Right hindlimb (tissue), 1 donor: ENCODE measurements at regions not wholly inside any gene's neighbourhood (a gene's known extent, or its start where the extent isn't known, plus 50 kb on each side); places are given as distances from the start of the nearest gene placed in this dataset.
A peak's percentile ranks its signal among the peaks of the same experiment; 100 is the strongest.
"Not testable (repeated sequence)": the region's sequence is repeated elsewhere in the genome, so short reads cannot be mapped to it uniquely, and the experiment has no call there.

Source experiments
- DNase-seq: peaks from one replicate; pipeline ENCODE4 v3.0.0-alpha.2; 2018

- no peak for DNase-seq
Measured at GRCh38 chr6:91243436-91243835, 656.6 kb upstream of the MAP3K7 start.

- DNase-seq: no peak
Measured at GRCh38 chr6:91242614-91242949, 655.7 kb upstream of the MAP3K7 start.

- DNase-seq: no peak
Measured at GRCh38 chr6:91241946-91242613, 655.2 kb upstream of the MAP3K7 start.

- no peak for DNase-seq
Measured at GRCh38 chr6:91240878-91241603, 654.2 kb upstream of the MAP3K7 start.

- DNase-seq: no peak
Measured at GRCh38 chr6:91221072-91221720, 634.3 kb upstream of the MAP3K7 start.

- DNase-seq: peak; percentile 15
Measured at GRCh38 chr6:91213229-91213901, 626.5 kb upstream of the MAP3K7 start.

- no peak for DNase-seq
Measured at GRCh38 chr6:91198588-91199255, 611.9 kb upstream of the MAP3K7 start.

GRCh38 chr6:91196729-91197128 is 609.9 kb upstream of the MAP3K7 start:
- DNase-seq: no peak

- DNase-seq: no peak
Measured at GRCh38 chr6:91193446-91193845, 606.6 kb upstream of the MAP3K7 start.

GRCh38 chr6:91190041-91190440 is 603.2 kb upstream of the MAP3K7 start:
- not testable (repeated sequence) for DNase-seq

GRCh38 chr6:91185072-91185471 is 598.2 kb upstream of the MAP3K7 start:
- DNase-seq: no peak

- peak; percentile 22 for DNase-seq
Measured at GRCh38 chr6:91181416-91181815, 594.5 kb upstream of the MAP3K7 start.

GRCh38 chr6:91173651-91174050 is 586.8 kb upstream of the MAP3K7 start:
- DNase-seq: no peak

GRCh38 chr6:91173186-91173585 is 586.3 kb upstream of the MAP3K7 start:
- no peak for DNase-seq

GRCh38 chr6:91171754-91172462 is 585.0 kb upstream of the MAP3K7 start:
- no peak for DNase-seq

- DNase-seq: no peak
Measured at GRCh38 chr6:91167846-91168245, 581.0 kb upstream of the MAP3K7 start.

GRCh38 chr6:91166271-91167046 is 579.6 kb upstream of the MAP3K7 start:
- DNase-seq: no peak

- DNase-seq: no peak
Measured at GRCh38 chr6:91164105-91164504, 577.2 kb upstream of the MAP3K7 start.

- DNase-seq: no peak
Measured at GRCh38 chr6:91161246-91161645, 574.4 kb upstream of the MAP3K7 start.

GRCh38 chr6:91155129-91155785 is 568.4 kb upstream of the MAP3K7 start:
- DNase-seq: no peak

GRCh38 chr6:91152824-91153223 is 566.0 kb upstream of the MAP3K7 start:
- DNase-seq: no peak
